ENCODE measurements at regions not wholly inside any gene's neighbourhood (a gene's known extent, or its start where the extent isn't known, plus 50 kb on each side); places are given as distances from the start of the nearest gene placed in this dataset.

- TF ChIP-seq CTCF (IDR thresholded peaks at IDR 0.05; ENCODE audit: poor library complexity) (no peak), EZH2phosphoT487 (IDR thresholded peaks at IDR 0.05; ENCODE audit: low read depth, severe bottlenecking, unreplicated experiment) (no peak)
Observed at GRCh38 chr12:32010631-32011336, 51.6 kb downstream of the RESF1 start.
